ENCODE measurements at regions not wholly inside any gene's neighbourhood (a gene's known extent, or its start where the extent isn't known, plus 50 kb on each side); places are given as distances from the start of the nearest gene placed in this dataset.

DNA sequence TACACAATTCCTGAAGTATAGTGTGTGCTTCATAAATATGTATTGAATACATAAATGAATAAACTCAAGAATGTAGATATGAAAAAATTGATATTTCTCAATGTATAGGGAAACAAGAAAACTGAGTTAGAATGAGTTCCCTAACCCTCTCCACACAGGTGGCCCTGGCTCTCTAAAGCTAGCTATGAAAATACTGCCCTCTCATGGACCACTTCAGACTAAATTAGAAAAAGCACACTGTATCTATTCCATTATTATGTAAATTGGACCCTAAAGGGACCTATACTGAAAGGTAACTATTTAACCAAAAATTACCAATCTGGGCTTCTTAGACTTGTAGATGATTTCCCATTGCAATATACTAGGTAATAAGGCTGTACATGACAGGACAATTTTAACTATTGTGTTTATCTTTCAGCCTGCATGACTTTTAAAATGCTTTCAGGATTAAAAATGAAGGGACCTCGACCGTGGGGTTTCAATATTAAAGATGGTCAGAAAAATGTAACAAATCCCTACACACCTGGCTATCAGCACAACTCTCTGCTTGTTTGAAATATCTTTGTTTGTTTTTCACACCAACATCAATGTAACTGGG, 672.5 kb upstream of the KIF2B start:
- Histone ChIP-seq H3K4me3 (no peak overlapping the region), H3K4me1 (no peaks in the 10 kb centered on the region), H3K27ac (no peak overlapping the region), H3K9me3 (no peaks in the 10 kb centered on the region), H3K27me3 (no peaks in the 10 kb centered on the region), H3K36me3 (no peaks in the 10 kb centered on the region)
- TF ChIP-seq, protein P1, sequence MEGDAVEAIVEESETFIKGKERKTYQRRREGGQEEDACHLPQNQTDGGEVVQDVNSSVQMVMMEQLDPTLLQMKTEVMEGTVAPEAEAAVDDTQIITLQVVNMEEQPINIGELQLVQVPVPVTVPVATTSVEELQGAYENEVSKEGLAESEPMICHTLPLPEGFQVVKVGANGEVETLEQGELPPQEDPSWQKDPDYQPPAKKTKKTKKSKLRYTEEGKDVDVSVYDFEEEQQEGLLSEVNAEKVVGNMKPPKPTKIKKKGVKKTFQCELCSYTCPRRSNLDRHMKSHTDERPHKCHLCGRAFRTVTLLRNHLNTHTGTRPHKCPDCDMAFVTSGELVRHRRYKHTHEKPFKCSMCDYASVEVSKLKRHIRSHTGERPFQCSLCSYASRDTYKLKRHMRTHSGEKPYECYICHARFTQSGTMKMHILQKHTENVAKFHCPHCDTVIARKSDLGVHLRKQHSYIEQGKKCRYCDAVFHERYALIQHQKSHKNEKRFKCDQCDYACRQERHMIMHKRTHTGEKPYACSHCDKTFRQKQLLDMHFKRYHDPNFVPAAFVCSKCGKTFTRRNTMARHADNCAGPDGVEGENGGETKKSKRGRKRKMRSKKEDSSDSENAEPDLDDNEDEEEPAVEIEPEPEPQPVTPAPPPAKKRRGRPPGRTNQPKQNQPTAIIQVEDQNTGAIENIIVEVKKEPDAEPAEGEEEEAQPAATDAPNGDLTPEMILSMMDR (IDR thresholded peaks at IDR 0.05), result no peak
- ATAC-seq, result no peak
- intact Hi-C loops (cut with DNase I), result no loop called here
- no peak for DNase-seq

- no peaks in the 10 kb centered on the region for H3K4me1 ChIP-seq
- no peaks in the 10 kb centered on the region for H3K9me3 ChIP-seq
- intact Hi-C loops (cut with DNase I), result no loop called here
- H3K27ac ChIP-seq, result no peak overlapping the region
- H3K4me3 ChIP-seq, result no peak overlapping the region
- no peaks in the 10 kb centered on the region for H3K36me3 ChIP-seq
- no peak for ATAC-seq
- no peak for DNase-seq
- TF ChIP-seq, protein P1 (IDR thresholded peaks at IDR 0.05), result no peak
- no peaks in the 10 kb centered on the region for H3K27me3 ChIP-seq
Measured at GRCh38 chr17:53149316-53149715, 673.4 kb upstream of the KIF2B start.

GRCh38 chr17:53148058-53148457, 674.7 kb upstream of the KIF2B start:
- TF ChIP-seq, protein P1 (IDR thresholded peaks at IDR 0.05), result no peak
- Histone ChIP-seq H3K36me3 (no peaks in the 10 kb centered on the region), H3K4me3 (no peak overlapping the region), H3K27me3 (no peaks in the 10 kb centered on the region), H3K9me3 (no peaks in the 10 kb centered on the region), H3K4me1 (no peaks in the 10 kb centered on the region), H3K27ac (no peak overlapping the region)
- intact Hi-C loops (cut with DNase I), result no loop called here
- DNase-seq (no peak), ATAC-seq (no peak)

DNA sequence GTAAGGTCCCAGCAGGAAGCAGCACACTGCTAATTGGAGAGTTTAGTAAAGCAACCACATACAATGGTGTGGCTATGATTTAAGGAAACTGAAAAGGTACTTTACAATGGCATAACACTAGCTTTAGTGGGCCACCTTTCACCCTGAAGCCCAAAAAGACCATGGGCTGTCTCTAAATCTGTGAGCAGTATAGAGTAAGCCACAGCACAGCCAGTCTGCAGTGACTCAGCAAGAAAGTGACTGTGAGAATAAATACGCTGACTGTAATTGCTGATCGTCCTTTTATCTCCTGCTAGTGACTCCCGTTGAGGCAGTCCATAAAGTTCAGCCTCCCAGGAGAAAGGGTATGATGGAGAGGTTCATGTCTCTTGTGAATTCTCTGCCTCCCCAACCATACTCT, 679.8 kb upstream of the KIF2B start:
- Histone ChIP-seq H3K4me3 (no peak overlapping the region), H3K4me1 (no peaks in the 10 kb centered on the region), H3K27me3 (no peaks in the 10 kb centered on the region), H3K9me3 (no peaks in the 10 kb centered on the region), H3K36me3 (no peaks in the 10 kb centered on the region), H3K27ac (no peak overlapping the region)
- intact Hi-C loops (cut with DNase I), result no loop called here
- TF ChIP-seq, protein P1 (IDR thresholded peaks at IDR 0.05), result no peak
- DNase-seq (no peak), ATAC-seq (no peak)

DNA sequence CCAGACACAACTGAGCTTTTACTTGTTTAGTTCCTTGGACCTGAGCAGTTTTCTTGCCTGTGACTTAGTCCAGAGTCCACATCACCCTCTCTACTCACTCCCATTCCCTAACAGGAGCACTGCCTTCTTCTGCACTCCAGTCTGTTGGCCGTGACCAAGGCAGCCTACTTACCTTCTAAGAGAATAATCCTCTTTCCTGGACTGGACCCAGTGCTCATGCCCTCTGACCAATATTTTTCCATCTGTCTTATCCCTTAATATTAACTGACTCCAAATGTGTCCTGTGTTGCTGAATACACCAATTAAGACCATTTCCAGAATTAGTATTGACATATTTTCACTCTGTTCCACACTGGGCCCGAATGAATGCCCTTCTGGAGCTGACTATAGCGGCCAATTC, 681.0 kb upstream of the KIF2B start:
- H3K4me3 ChIP-seq, result no peak overlapping the region
- H3K4me1 ChIP-seq, result no peaks in the 10 kb centered on the region
- no peak for ATAC-seq
- no peaks in the 10 kb centered on the region for H3K9me3 ChIP-seq
- TF ChIP-seq, protein P1 (IDR thresholded peaks at IDR 0.05), result no peak
- intact Hi-C loops (cut with DNase I), result no loop called here
- DNase-seq, result no peak
- H3K36me3 ChIP-seq, result no peaks in the 10 kb centered on the region
- no peak overlapping the region for H3K27ac ChIP-seq
- H3K27me3 ChIP-seq, result no peaks in the 10 kb centered on the region

All from left lung (tissue), 4 donors.